H9 (cell line): ENCODE measurements at regions not wholly inside any gene's neighbourhood (a gene's known extent, or its start where the extent isn't known, plus 50 kb on each side); places are given as distances from the start of the nearest gene placed in this dataset.

Experiments
- DNase-seq: peaks from one replicate; pipeline ENCODE4 v3.0.0-alpha.2; 2017
- H2AFZ ChIP-seq: one replicate; pipeline ENCODE4 v1.6.1; 2013; ENCODE audit warnings: mild to moderate bottlenecking, low read length, control low read depth, moderate library complexity
- H2AK5ac ChIP-seq: 2 replicates; pipeline ENCODE4 v1.6.1; 2013; ENCODE audit warnings: low read length, control low read depth, mixed read lengths; ENCODE audit not compliant: insufficient read length
- H2BK120ac ChIP-seq: one replicate; pipeline ENCODE4 v1.6.1; 2013; ENCODE audit warnings: low read depth, mild to moderate bottlenecking, low read length, control low read depth, inconsistent platforms; ENCODE audit not compliant: poor library complexity, severe bottlenecking
- H2BK12ac ChIP-seq: 2 replicates; pipeline ENCODE4 v1.6.1; 2013; ENCODE audit warnings: low read length, control low read depth, mixed read lengths, low read depth; ENCODE audit not compliant: insufficient read length
- H2BK15ac ChIP-seq: 2 replicates; pipeline ENCODE4 v1.6.1; 2013; ENCODE audit warnings: low read depth, low read length, control low read depth
- H2BK20ac ChIP-seq: one replicate; pipeline ENCODE4 v1.6.1; 2013; ENCODE audit warnings: low read depth, mild to moderate bottlenecking, low read length, control low read depth, inconsistent platforms; ENCODE audit not compliant: poor library complexity, severe bottlenecking
- H2BK5ac ChIP-seq: 2 replicates; pipeline ENCODE4 v1.6.1; 2013; ENCODE audit warnings: low read length, control low read depth, mixed read lengths; ENCODE audit not compliant: insufficient read length
- H3K14ac ChIP-seq: 2 replicates; pipeline ENCODE4 v1.6.1; 2013; ENCODE audit warnings: low read length, control low read depth; ENCODE audit not compliant: insufficient read depth
- H3K18ac ChIP-seq: 2 replicates; pipeline ENCODE4 v1.6.1; 2013; ENCODE audit warnings: low read depth, mild to moderate bottlenecking, mixed read lengths, low read length, control low read depth; ENCODE audit not compliant: insufficient read length
- H3K23ac ChIP-seq: 2 replicates; pipeline ENCODE4 v1.6.1; 2013; ENCODE audit warnings: low read length, control low read depth, mixed read lengths, low read depth; ENCODE audit not compliant: insufficient read length
- H3K23me2 ChIP-seq: 2 replicates; pipeline ENCODE4 v1.6.1; 2013; ENCODE audit warnings: low read depth, mild to moderate bottlenecking, mixed read lengths, low read length, control low read depth; ENCODE audit not compliant: insufficient read length, poor library complexity, severe bottlenecking
- H3K27ac ChIP-seq: 2 replicates; pipeline ENCODE4 v1.5.1; 2013; ENCODE audit warnings: low read length, control low read depth, mixed read lengths, low read depth; ENCODE audit not compliant: insufficient read length
- H3K27me3 ChIP-seq: 2 replicates; pipeline ENCODE4 v1.6.1; 2013; ENCODE audit warnings: low read length, control low read depth, inconsistent platforms; ENCODE audit not compliant: insufficient read depth
- H3K4ac ChIP-seq: 2 replicates; pipeline ENCODE4 v1.6.1; 2013; ENCODE audit warnings: low read depth, mild to moderate bottlenecking, control low read depth, inconsistent platforms, low read length, moderate library complexity
- H3K4me1 ChIP-seq: 2 replicates; pipeline ENCODE4 v1.6.1; 2013; ENCODE audit warnings: low read length, control low read depth, inconsistent platforms; ENCODE audit not compliant: insufficient read depth
- H3K4me2 ChIP-seq: 2 replicates; pipeline ENCODE4 v1.6.1; 2013; ENCODE audit warnings: low read length, control low read depth, mixed read lengths; ENCODE audit not compliant: insufficient read length, insufficient read depth
- H3K56ac ChIP-seq: 2 replicates; pipeline ENCODE4 v1.6.1; 2013; ENCODE audit warnings: low read depth, mild to moderate bottlenecking, mixed read lengths, low read length, control low read depth; ENCODE audit not compliant: insufficient read length
- H3K79me1 ChIP-seq: 2 replicates; pipeline ENCODE4 v1.6.1; 2013; ENCODE audit warnings: low read depth, mild to moderate bottlenecking, moderate library complexity, low read length, control low read depth, inconsistent platforms; ENCODE audit not compliant: insufficient read depth, poor library complexity, severe bottlenecking
- H3K79me2 ChIP-seq: 2 replicates; pipeline ENCODE4 v1.6.1; 2013; ENCODE audit warnings: low read length, control low read depth, inconsistent platforms; ENCODE audit not compliant: insufficient read depth
- H3K9ac ChIP-seq: 2 replicates; pipeline ENCODE4 v1.6.1; 2013; ENCODE audit warnings: low read length, control low read depth, mixed read lengths; ENCODE audit not compliant: insufficient read length; ENCODE audit errors: extremely low read depth
- H3K9me3 ChIP-seq: one replicate; pipeline ENCODE4 v1.6.1; 2013; ENCODE audit warnings: low read depth, low read length, inconsistent platforms; ENCODE audit not compliant: control insufficient read depth
- H3T11ph ChIP-seq: one replicate; pipeline ENCODE4 v1.6.1; 2013; ENCODE audit warnings: mild to moderate bottlenecking, low read length, control low read depth, inconsistent platforms
- H4K20me1 ChIP-seq: one replicate; pipeline ENCODE4 v1.6.1; 2013; ENCODE audit not compliant: control insufficient read depth, insufficient read length, insufficient read depth
- H4K5ac ChIP-seq: 2 replicates; pipeline ENCODE4 v1.6.1; 2013; ENCODE audit warnings: low read depth, mild to moderate bottlenecking, mixed read lengths, low read length, control low read depth; ENCODE audit not compliant: insufficient read length
- H4K8ac ChIP-seq: replicated peaks from 2 replicates; pipeline ENCODE4 v1.6.1; 2013; ENCODE audit warnings: low read length, control low read depth, mixed read lengths, low read depth; ENCODE audit not compliant: insufficient read length
- H4K91ac ChIP-seq: 2 replicates; pipeline ENCODE4 v1.6.1; 2013; ENCODE audit warnings: low read depth, mild to moderate bottlenecking, moderate library complexity, mixed read lengths, low read length, control low read depth; ENCODE audit not compliant: insufficient read length
- H3K27ac Mint-ChIP-seq, 3 experiments: 2 replicates in 2 of 3; 3 replicates in 1 of 3; pipeline ENCODE4 v1.8.0; 2020 to 2021; ENCODE audit warnings: mixed read lengths in 3 of 3, mild to moderate bottlenecking in 1 of 3, moderate library complexity in 1 of 3
- H3K27me3 Mint-ChIP-seq: 2 replicates; pipeline ENCODE4 v1.8.0; 2021; ENCODE audit warnings: low read depth, mild to moderate bottlenecking, moderate library complexity, mixed read lengths
- H3K36me3 Mint-ChIP-seq, 3 experiments: 2 replicates in 2 of 3; 3 replicates in 1 of 3; pipeline ENCODE4 v1.8.0; 2020 to 2021; ENCODE audit warnings: low read depth in 3 of 3, mixed read lengths in 3 of 3; ENCODE audit not compliant: insufficient read depth in 1 of 3
- H3K4me1 Mint-ChIP-seq, 2 experiments: 2 replicates each; pipeline ENCODE4 v1.8.0; 2020; ENCODE audit warnings: mixed read lengths in 2 of 2
- H3K4me3 Mint-ChIP-seq, 2 experiments: 2 replicates in 1 of 2; 3 replicates in 1 of 2; pipeline ENCODE4 v1.8.0; 2020 to 2021; ENCODE audit warnings: mild to moderate bottlenecking in 2 of 2, mixed read lengths in 2 of 2, moderate library complexity in 1 of 2
- H3K9me3 Mint-ChIP-seq, 2 experiments: 2 replicates in 1 of 2; 3 replicates in 1 of 2; pipeline ENCODE4 v1.8.0; 2020; ENCODE audit warnings: mild to moderate bottlenecking in 2 of 2, mixed read lengths in 2 of 2, moderate library complexity in 1 of 2
- WGBS: extraction: QIAGEN DNeasy Blood & Tissue Kit; methylation state at CpG from one replicate; pipeline ENCODE4 v1.1.7; 2013; ENCODE audit warnings: missing lambda C conversion rate, low lambda C conversion rate, mixed read lengths; ENCODE audit not compliant: insufficient read length; ENCODE audit errors: extremely low coverage; 5-methylcytosine and 5-hydroxymethylcytosine counted together
- TF ChIP-seq, protein P1 (sequence below): fragments of 200-600 bp; sonication (generic); conservative IDR thresholded peaks from 3 replicates; pipeline ENCODE4 v1.8.0; 2021; ENCODE audit warnings: antibody characterized with exemption, mild to moderate bottlenecking

DNA sequence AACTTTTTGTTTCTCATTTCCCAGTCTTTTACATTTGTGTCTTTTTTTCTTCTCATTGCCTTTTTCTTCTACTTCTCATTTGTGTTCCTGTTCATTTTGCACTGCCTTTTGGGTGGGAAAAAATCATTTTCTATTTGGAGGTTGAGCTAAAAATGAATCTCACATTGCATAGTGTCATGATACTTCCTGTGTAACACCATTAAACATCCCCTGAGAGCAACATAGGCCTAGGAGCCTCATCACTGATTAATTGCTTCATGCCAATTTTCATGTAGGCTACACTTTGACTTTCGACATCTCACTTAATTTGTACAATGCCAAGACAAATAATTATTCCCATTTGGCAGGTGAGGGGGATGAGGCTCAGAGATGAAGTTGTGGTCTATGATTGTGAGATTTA, 279.2 kb downstream of the EDEM1 start:
- Histone ChIP-seq H4K20me1 (no peaks in the 10 kb centered on the region), H2BK120ac (no peak overlapping the region), H2BK20ac (no peak overlapping the region), H3K56ac (no peak overlapping the region), H3K27ac (no peak overlapping the region), H3K27me3 (no peaks in the 10 kb centered on the region), H3K79me1 (no peaks in the 10 kb centered on the region), H2BK5ac (no peak overlapping the region), H4K8ac (no peak overlapping the region), H3K23me2 (no peaks in the 10 kb centered on the region), H3K14ac (no peak overlapping the region), H2AFZ (no peak overlapping the region), H3K79me2 (no peaks in the 10 kb centered on the region), H2AK5ac (no peak overlapping the region), H4K5ac (no peak overlapping the region), H3K18ac (no peak overlapping the region), H3K4ac (no peak overlapping the region), H3K9ac (no peak overlapping the region), H3K9me3 (no peaks in the 10 kb centered on the region), H3K4me2 (no peak overlapping the region), H2BK15ac (no peak overlapping the region), H3T11ph (no peak overlapping the region), H2BK12ac (no peak overlapping the region), H3K23ac (no peak overlapping the region), H4K91ac (no peak overlapping the region), H3K4me1 (peaks cover 4% of the 10 kb centered on the region)
- Mint-ChIP-seq H3K4me1 (peaks cover 12 to 13% of the 10 kb centered on the region in 2 experiments), H3K9me3 (no peaks in the 10 kb centered on the region), H3K4me3 (no peak overlapping the region), H3K27ac (no peak overlapping the region), H3K27me3 (no peaks in the 10 kb centered on the region), H3K36me3 (no peaks in the 10 kb centered on the region)
- TF ChIP-seq, protein P1, sequence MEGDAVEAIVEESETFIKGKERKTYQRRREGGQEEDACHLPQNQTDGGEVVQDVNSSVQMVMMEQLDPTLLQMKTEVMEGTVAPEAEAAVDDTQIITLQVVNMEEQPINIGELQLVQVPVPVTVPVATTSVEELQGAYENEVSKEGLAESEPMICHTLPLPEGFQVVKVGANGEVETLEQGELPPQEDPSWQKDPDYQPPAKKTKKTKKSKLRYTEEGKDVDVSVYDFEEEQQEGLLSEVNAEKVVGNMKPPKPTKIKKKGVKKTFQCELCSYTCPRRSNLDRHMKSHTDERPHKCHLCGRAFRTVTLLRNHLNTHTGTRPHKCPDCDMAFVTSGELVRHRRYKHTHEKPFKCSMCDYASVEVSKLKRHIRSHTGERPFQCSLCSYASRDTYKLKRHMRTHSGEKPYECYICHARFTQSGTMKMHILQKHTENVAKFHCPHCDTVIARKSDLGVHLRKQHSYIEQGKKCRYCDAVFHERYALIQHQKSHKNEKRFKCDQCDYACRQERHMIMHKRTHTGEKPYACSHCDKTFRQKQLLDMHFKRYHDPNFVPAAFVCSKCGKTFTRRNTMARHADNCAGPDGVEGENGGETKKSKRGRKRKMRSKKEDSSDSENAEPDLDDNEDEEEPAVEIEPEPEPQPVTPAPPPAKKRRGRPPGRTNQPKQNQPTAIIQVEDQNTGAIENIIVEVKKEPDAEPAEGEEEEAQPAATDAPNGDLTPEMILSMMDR = no peak
- DNase-seq = no peak
- WGBS = no CpG with 5 or more reads among the region's 1 CpG
